OCI-LY1 (cell line): ENCODE measurements at regions not wholly inside any gene's neighbourhood (a gene's known extent, or its start where the extent isn't known, plus 50 kb on each side); places are given as distances from the start of the nearest gene placed in this dataset.

Source experiments
- H2AFZ ChIP-seq: fragments of 200-600 bp; sonication (generic), shearing (Covaris generic); 2 replicates; pipeline ENCODE4 v1.6.0; 2014; ENCODE audit warnings: antibody characterized with exemption, mild to moderate bottlenecking, low read length
- H3F3A ChIP-seq: fragments of 200-600 bp; sonication (generic), shearing (Covaris generic); 2 replicates; pipeline ENCODE4 v1.6.0; 2014; ENCODE audit warnings: mild to moderate bottlenecking, antibody characterized with exemption, low read length, moderate library complexity; ENCODE audit not compliant: insufficient read depth
- H3K27ac ChIP-seq: fragments of 200-600 bp; sonication (generic); 2 replicates; pipeline ENCODE4 v1.5.1; 2014; ENCODE audit warnings: low read length, mixed run types, mild to moderate bottlenecking, low read depth; ENCODE audit not compliant: poor library complexity, severe bottlenecking
- H3K27me3 ChIP-seq: fragments of 200-600 bp; sonication (generic); 2 replicates; pipeline ENCODE4 v1.6.0; 2014; ENCODE audit warnings: antibody characterized with exemption, mild to moderate bottlenecking, low read length, moderate library complexity; ENCODE audit not compliant: insufficient read depth
- H3K36me3 ChIP-seq: fragments of 200-600 bp; sonication (generic); 2 replicates; pipeline ENCODE4 v1.6.1; 2014; ENCODE audit warnings: mild to moderate bottlenecking, antibody characterized with exemption, low read length, moderate library complexity, mixed read lengths; ENCODE audit not compliant: insufficient read depth
- H3K4me1 ChIP-seq: fragments of 200-600 bp; sonication (generic); 2 replicates; pipeline ENCODE4 v1.5.1; 2014; ENCODE audit warnings: mild to moderate bottlenecking, low read length, moderate library complexity; ENCODE audit not compliant: insufficient read depth, severe bottlenecking
- H3K4me2 ChIP-seq: fragments of 200-600 bp; sonication (generic), shearing (Covaris generic); 2 replicates; pipeline ENCODE4 v1.6.1; 2014; ENCODE audit warnings: low read length
- H3K4me3 ChIP-seq: fragments of 200-600 bp; sonication (generic); 2 replicates; pipeline ENCODE4 v1.5.1; 2014; ENCODE audit warnings: low read length, low read depth, mild to moderate bottlenecking, mixed read lengths; ENCODE audit not compliant: poor library complexity, severe bottlenecking
- H3K79me2 ChIP-seq: fragments of 200-600 bp; shearing (Covaris generic); 2 replicates; pipeline ENCODE4 v1.6.1; 2016; ENCODE audit warnings: mixed run types, low read length, mixed read lengths; ENCODE audit not compliant: insufficient read depth
- H3K9ac ChIP-seq: fragments of 200-600 bp; sonication (generic), shearing (Covaris generic); 2 replicates; pipeline ENCODE4 v1.6.1; 2014; ENCODE audit warnings: mild to moderate bottlenecking, low read length, mixed read lengths
- H3K9me2 ChIP-seq: fragments of 200-600 bp; sonication (generic), shearing (Covaris generic); 2 replicates; pipeline ENCODE4 v1.6.1; 2014; ENCODE audit warnings: low read depth, mild to moderate bottlenecking, low read length, mixed read lengths
- H3K9me3 ChIP-seq: fragments of 200-600 bp; shearing (Covaris generic); 2 replicates; pipeline ENCODE4 v1.6.1; 2014; ENCODE audit warnings: low read length, mixed read lengths
- H4K20me1 ChIP-seq: fragments of 200-600 bp; sonication (generic), shearing (Covaris generic); 2 replicates; pipeline ENCODE4 v1.6.0; 2016; ENCODE audit warnings: mild to moderate bottlenecking, low read length; ENCODE audit not compliant: insufficient read depth
- EZH2 ChIP-seq: fragments of 200-600 bp; sonication (generic), shearing (Covaris generic); IDR thresholded peaks from 2 replicates; pipeline ENCODE4 v1.8.0; 2017; ENCODE audit warnings: borderline replicate concordance, mixed run types, mild to moderate bottlenecking, antibody characterized with exemption, low read length, moderate library complexity, mixed read lengths
- TF ChIP-seq, protein P1 (sequence below): fragments of 200-600 bp; sonication (generic), shearing (Covaris generic); IDR thresholded peaks from 2 replicates; pipeline ENCODE4 v1.5.1; 2017; ENCODE audit warnings: mild to moderate bottlenecking, antibody characterized with exemption, low read length, moderate library complexity, mixed read lengths

DNA sequence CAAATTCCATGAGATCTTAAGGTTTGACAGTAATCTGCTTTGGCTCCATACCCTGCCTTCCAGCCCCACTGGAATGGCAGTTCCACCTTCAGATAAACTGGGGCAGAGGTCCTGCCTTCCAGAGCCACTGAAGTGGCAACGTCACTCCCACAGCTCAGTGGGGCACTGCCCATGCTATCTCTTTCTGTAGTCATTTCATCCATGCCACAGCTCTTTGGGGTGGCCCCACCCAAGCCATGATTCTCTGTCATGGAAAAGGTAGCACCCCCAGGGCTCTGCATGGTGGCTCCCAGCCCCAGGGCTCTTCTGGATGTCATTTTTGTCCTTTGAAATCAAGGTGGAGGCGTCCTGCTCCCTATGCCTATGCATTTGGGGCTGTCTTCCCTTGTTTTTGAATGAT is 596.5 kb downstream of the SPOCK3 start:
- Histone ChIP-seq H2AFZ (peak overlapping the region; percentile 29; the same call in 1 of the 2 replicates), H3K9me2 (no peaks in the 10 kb centered on the region), H3K4me2 (no peak overlapping the region), H3K4me1 (peaks cover 32% of the 10 kb centered on the region), H3K9ac (no peak overlapping the region), H3K27ac (no peak overlapping the region), H3K27me3 (no peaks in the 10 kb centered on the region), H3K4me3 (no peak overlapping the region), H3K9me3 (no peaks in the 10 kb centered on the region), H3F3A (no peaks in the 10 kb centered on the region), H3K36me3 (no peaks in the 10 kb centered on the region), H3K79me2 (no peaks in the 10 kb centered on the region), H4K20me1 (no peaks in the 10 kb centered on the region)
- no peak for TF ChIP-seq EZH2
- TF ChIP-seq, protein P1, sequence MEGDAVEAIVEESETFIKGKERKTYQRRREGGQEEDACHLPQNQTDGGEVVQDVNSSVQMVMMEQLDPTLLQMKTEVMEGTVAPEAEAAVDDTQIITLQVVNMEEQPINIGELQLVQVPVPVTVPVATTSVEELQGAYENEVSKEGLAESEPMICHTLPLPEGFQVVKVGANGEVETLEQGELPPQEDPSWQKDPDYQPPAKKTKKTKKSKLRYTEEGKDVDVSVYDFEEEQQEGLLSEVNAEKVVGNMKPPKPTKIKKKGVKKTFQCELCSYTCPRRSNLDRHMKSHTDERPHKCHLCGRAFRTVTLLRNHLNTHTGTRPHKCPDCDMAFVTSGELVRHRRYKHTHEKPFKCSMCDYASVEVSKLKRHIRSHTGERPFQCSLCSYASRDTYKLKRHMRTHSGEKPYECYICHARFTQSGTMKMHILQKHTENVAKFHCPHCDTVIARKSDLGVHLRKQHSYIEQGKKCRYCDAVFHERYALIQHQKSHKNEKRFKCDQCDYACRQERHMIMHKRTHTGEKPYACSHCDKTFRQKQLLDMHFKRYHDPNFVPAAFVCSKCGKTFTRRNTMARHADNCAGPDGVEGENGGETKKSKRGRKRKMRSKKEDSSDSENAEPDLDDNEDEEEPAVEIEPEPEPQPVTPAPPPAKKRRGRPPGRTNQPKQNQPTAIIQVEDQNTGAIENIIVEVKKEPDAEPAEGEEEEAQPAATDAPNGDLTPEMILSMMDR = no peak

DNA sequence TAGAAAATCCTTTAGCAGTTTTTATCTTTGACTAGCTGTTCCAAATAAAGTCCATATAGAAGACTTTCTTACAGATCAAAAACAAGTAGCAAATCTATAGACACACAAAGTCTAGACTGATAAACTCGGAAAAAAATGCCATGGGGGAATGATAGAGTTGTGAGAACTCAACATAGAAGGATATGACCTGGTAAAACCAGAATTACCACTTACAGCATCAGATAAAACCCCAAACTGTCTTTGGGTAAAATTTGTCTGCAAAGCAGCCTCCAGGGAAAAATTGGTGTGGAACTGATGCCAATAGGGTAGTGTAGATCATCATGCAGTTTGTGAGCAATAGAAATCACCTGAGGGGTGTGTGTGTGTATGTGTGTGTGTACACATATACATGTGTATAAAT is 579.1 kb downstream of the SPOCK3 start:
- Histone ChIP-seq H3K9ac (no peak overlapping the region), H3K36me3 (no peaks in the 10 kb centered on the region), H4K20me1 (no peaks in the 10 kb centered on the region), H3K27ac (peak overlapping the region; percentile 62), H3K9me3 (no peaks in the 10 kb centered on the region), H3K9me2 (no peaks in the 10 kb centered on the region), H3F3A (no peaks in the 10 kb centered on the region), H3K79me2 (no peaks in the 10 kb centered on the region), H3K27me3 (no peaks in the 10 kb centered on the region), H3K4me1 (peaks cover 91% of the 10 kb centered on the region), H3K4me3 (no peak overlapping the region), H3K4me2 (no peak overlapping the region), H2AFZ (no peak overlapping the region)
- TF ChIP-seq, protein P1 = no peak
- TF ChIP-seq EZH2 = no peak

DNA sequence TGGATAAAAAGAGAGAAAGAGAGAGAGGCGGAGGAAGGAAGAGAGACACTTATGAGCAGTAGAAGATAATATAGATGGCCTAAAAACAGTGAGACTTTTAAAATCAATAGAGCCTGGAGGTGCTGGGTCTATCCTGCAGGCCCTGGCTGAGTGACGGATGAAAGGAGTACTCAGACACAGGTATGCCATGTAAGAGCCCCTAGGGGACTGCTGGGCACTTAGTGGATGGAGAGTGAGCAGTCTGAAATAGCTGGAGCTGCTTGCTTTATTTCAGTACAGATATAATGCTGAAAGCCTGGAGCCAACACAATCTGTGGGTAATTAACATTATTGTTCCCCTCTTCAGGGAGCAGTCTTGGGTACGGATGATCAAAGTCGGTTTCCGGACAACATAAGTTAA is 578.6 kb downstream of the SPOCK3 start:
- no peaks in the 10 kb centered on the region for H4K20me1 ChIP-seq
- no peaks in the 10 kb centered on the region for H3K36me3 ChIP-seq
- H3K79me2 ChIP-seq = no peaks in the 10 kb centered on the region
- H3K9me3 ChIP-seq = no peaks in the 10 kb centered on the region
- no peak overlapping the region for H3K4me3 ChIP-seq
- TF ChIP-seq, protein P1 = no peak
- no peak for TF ChIP-seq EZH2
- no peaks in the 10 kb centered on the region for H3F3A ChIP-seq
- H3K27me3 ChIP-seq = no peaks in the 10 kb centered on the region
- H3K27ac ChIP-seq = peak overlapping the region; percentile 62
- H3K4me2 ChIP-seq = no peak overlapping the region
- H3K9me2 ChIP-seq = no peaks in the 10 kb centered on the region
- H3K4me1 ChIP-seq = peaks cover 96% of the 10 kb centered on the region
- H2AFZ ChIP-seq = no peak overlapping the region
- no peak overlapping the region for H3K9ac ChIP-seq
